Activated naive CD8-positive, alpha-beta T cell treated with anti-CD3 and anti-CD28 coated beads, Interleukin-2, amount 50 U/mL, for 24 hours (primary cell): ENCODE measurements at regions not wholly inside any gene's neighbourhood (a gene's known extent, or its start where the extent isn't known, plus 50 kb on each side); places are given as distances from the start of the nearest gene placed in this dataset.

Experiments used
- ATAC-seq: fragments of 150-1000 bp; cut with Tn5 transposase; one replicate; pipeline ENCODE4 v1.10.0; 2021
- DNase-seq: peaks from one replicate; pipeline ENCODE4 v3.0.0; 2021
- H3K27ac Mint-ChIP-seq: one replicate; pipeline ENCODE4 v1.8.0; 2021; ENCODE audit warnings: mild to moderate bottlenecking, mixed read lengths
- H3K27me3 Mint-ChIP-seq: one replicate; pipeline ENCODE4 v1.8.0; 2021; ENCODE audit warnings: mixed read lengths
- H3K36me3 Mint-ChIP-seq: one replicate; pipeline ENCODE4 v1.8.0; 2021; ENCODE audit warnings: low read depth, mixed read lengths
- H3K4me1 Mint-ChIP-seq: one replicate; pipeline ENCODE4 v1.8.0; 2021; ENCODE audit warnings: mixed read lengths
- H3K4me3 Mint-ChIP-seq: one replicate; pipeline ENCODE4 v1.8.0; 2021; ENCODE audit warnings: mild to moderate bottlenecking, moderate library complexity, mixed read lengths
- H3K9me3 Mint-ChIP-seq: one replicate; pipeline ENCODE4 v1.8.0; 2021; ENCODE audit warnings: mixed read lengths

GRCh38 chr11:104365676-104366075 is 201.7 kb upstream of the PDGFD start:
- no peak for ATAC-seq
- DNase-seq: no peak
- H3K9me3 Mint-ChIP-seq: no peaks in the 10 kb centered on the region
- peaks cover 2% of the 10 kb centered on the region for H3K27me3 Mint-ChIP-seq
- no peak overlapping the region for H3K27ac Mint-ChIP-seq
- H3K4me1 Mint-ChIP-seq: no peaks in the 10 kb centered on the region
- H3K36me3 Mint-ChIP-seq: no peaks in the 10 kb centered on the region
- no peak overlapping the region for H3K4me3 Mint-ChIP-seq

GRCh38 chr11:104361975-104362374 is 198.0 kb upstream of the PDGFD start:
- Mint-ChIP-seq H3K27me3 (no peaks in the 10 kb centered on the region), H3K36me3 (no peaks in the 10 kb centered on the region), H3K27ac (no peak overlapping the region), H3K9me3 (no peaks in the 10 kb centered on the region), H3K4me1 (no peaks in the 10 kb centered on the region), H3K4me3 (no peak overlapping the region)
- ATAC-seq: no peak
- no peak for DNase-seq

DNA sequence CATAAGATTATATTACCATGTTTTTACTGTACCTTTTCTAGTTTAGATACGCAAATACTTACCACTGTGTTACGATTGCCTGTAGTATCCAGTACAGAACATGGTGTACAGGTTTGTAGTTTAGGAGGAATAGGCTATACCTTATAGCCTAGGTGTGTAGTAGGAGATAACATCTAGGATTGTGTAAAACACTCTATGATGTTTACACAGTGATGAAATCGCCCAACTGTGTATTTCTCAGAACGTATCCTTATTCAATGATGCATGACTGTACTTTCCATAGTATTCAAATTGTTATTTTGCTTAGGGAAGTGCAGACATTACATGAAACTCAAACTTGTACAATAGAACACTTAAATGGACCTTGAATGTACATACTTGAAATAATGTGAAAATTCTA is 188.1 kb upstream of the PDGFD start:
- peaks cover 13% of the 10 kb centered on the region for H3K9me3 Mint-ChIP-seq
- no peak overlapping the region for H3K4me3 Mint-ChIP-seq
- ATAC-seq: no peak
- DNase-seq: no peak
- no peak overlapping the region for H3K27ac Mint-ChIP-seq
- no peaks in the 10 kb centered on the region for H3K36me3 Mint-ChIP-seq
- H3K4me1 Mint-ChIP-seq: no peaks in the 10 kb centered on the region
- H3K27me3 Mint-ChIP-seq: no peaks in the 10 kb centered on the region

DNA sequence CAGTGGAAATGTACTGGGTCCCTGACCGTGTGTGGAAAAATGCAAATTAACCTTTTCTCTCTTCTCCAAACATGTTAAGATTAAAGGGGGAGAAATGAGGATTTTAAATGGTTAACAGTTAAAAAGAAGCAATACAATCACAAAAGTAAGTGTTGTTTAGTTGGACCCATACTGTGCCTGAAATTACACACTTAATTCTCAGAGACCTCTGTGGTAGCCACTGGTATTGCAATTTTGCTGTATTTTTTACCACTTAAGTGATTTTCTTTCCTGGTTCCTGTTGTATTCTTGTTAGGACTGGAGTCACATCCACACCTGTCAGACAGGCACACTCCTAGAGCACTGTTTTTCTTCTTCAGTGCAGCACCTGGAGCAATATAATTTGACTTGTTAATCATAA is 179.6 kb upstream of the PDGFD start:
- no peaks in the 10 kb centered on the region for H3K4me1 Mint-ChIP-seq
- peaks cover 3% of the 10 kb centered on the region for H3K9me3 Mint-ChIP-seq
- DNase-seq (no peak), ATAC-seq (no peak)
- no peaks in the 10 kb centered on the region for H3K27me3 Mint-ChIP-seq
- no peak overlapping the region for H3K27ac Mint-ChIP-seq
- H3K4me3 Mint-ChIP-seq: no peak overlapping the region
- H3K36me3 Mint-ChIP-seq: no peaks in the 10 kb centered on the region

- H3K4me1 Mint-ChIP-seq: no peaks in the 10 kb centered on the region
- no peak overlapping the region for H3K27ac Mint-ChIP-seq
- H3K4me3 Mint-ChIP-seq: no peak overlapping the region
- H3K9me3 Mint-ChIP-seq: peaks cover 3% of the 10 kb centered on the region
- H3K36me3 Mint-ChIP-seq: no peaks in the 10 kb centered on the region
- ATAC-seq (no peak), DNase-seq (no peak)
- H3K27me3 Mint-ChIP-seq: no peaks in the 10 kb centered on the region
These were observed 176.6 kb upstream of the PDGFD start for GRCh38 chr11:104340590-104340989.

GRCh38 chr11:104339380-104339831 is 175.5 kb upstream of the PDGFD start:
- Mint-ChIP-seq H3K27ac (no peak overlapping the region), H3K4me1 (no peaks in the 10 kb centered on the region), H3K27me3 (no peaks in the 10 kb centered on the region), H3K36me3 (no peaks in the 10 kb centered on the region), H3K4me3 (no peak overlapping the region), H3K9me3 (peaks cover 3% of the 10 kb centered on the region)
- ATAC-seq: no peak
- DNase-seq: no peak

GRCh38 chr11:104338186-104338585 is 174.2 kb upstream of the PDGFD start:
- Mint-ChIP-seq H3K4me3 (no peak overlapping the region), H3K9me3 (peaks cover 5% of the 10 kb centered on the region), H3K4me1 (no peaks in the 10 kb centered on the region), H3K36me3 (no peaks in the 10 kb centered on the region), H3K27me3 (no peaks in the 10 kb centered on the region), H3K27ac (no peak overlapping the region)
- ATAC-seq (no peak), DNase-seq (no peak)

DNA sequence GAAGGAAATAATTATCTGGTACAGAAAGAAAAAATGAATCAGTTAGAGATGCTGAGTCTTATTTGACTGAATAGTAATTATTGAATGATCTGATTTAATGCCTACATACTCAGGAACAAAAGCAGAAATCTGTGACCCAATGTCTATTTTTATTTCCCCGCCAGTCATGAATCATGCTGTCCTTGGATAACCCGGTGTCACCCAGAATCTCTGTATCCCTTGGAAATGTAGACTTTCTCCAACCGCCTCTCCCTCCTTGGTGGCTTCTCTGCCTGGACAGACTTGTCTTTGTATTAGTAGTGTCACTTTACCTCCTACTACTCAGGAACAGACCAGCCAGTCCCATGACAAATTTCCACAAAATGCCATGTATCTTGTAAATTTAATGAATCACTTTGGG is 173.3 kb upstream of the PDGFD start:
- Mint-ChIP-seq H3K9me3 (peaks cover 5% of the 10 kb centered on the region), H3K27ac (no peak overlapping the region), H3K27me3 (no peaks in the 10 kb centered on the region), H3K36me3 (no peaks in the 10 kb centered on the region), H3K4me1 (no peaks in the 10 kb centered on the region), H3K4me3 (no peak overlapping the region)
- no peak for DNase-seq
- ATAC-seq: no peak

DNA sequence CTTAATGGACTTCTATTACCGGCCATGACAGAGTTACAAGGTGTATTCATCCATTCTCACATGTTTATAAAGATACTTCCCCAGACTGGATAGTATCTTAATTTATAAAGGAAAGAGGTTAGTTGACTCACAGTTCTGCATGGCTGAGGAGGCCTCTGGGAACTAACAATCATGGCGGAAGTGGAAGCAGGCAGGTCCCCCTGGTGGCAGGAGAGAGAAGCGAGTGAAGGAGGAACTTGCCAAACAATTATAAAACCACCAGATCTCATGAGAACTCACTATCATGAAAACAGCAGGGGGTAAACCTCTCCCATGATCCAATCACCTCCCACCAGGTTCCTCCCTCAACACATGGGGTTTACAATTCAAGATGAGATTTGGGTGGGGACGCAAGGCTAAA is 170.0 kb upstream of the PDGFD start:
- ATAC-seq: no peak
- Mint-ChIP-seq H3K36me3 (no peaks in the 10 kb centered on the region), H3K27me3 (no peaks in the 10 kb centered on the region), H3K4me1 (no peaks in the 10 kb centered on the region), H3K27ac (no peak overlapping the region), H3K9me3 (peaks cover 3% of the 10 kb centered on the region), H3K4me3 (no peak overlapping the region)
- peak; percentile 2 for DNase-seq

- Mint-ChIP-seq H3K4me1 (no peaks in the 10 kb centered on the region), H3K27ac (no peak overlapping the region), H3K9me3 (peaks cover 3% of the 10 kb centered on the region), H3K4me3 (no peak overlapping the region), H3K36me3 (no peaks in the 10 kb centered on the region), H3K27me3 (no peaks in the 10 kb centered on the region)
- DNase-seq (no peak), ATAC-seq (no peak)
These were observed 168.2 kb upstream of the PDGFD start for GRCh38 chr11:104332110-104332509.

GRCh38 chr11:104329078-104329665 is 165.2 kb upstream of the PDGFD start:
- no peak for DNase-seq
- Mint-ChIP-seq H3K27me3 (peaks cover 2% of the 10 kb centered on the region), H3K4me3 (no peak overlapping the region), H3K36me3 (no peaks in the 10 kb centered on the region), H3K9me3 (peaks cover 3% of the 10 kb centered on the region), H3K4me1 (no peaks in the 10 kb centered on the region), H3K27ac (no peak overlapping the region)
- ATAC-seq: no peak

DNA sequence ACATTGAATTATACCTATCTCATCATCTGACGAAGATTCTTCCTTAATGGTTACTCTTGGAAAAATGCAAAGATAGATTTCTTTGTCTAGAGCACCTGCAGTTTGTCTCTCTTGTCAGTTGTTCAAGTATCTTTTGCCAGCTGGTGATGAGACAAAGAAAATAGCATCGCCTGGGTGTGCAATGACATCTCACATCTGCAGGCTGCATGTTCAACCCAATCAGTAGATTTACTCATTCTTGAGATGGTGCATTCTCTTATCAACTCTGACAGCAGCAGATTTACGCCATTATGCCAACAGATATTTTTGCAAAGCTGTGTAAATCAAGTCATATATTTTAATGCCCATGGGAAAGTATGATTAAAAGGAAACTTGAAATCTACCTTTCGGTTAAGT is 164.6 kb upstream of the PDGFD start:
- DNase-seq (no peak), ATAC-seq (no peak)
- Mint-ChIP-seq H3K4me1 (no peaks in the 10 kb centered on the region), H3K27ac (no peak overlapping the region), H3K9me3 (no peaks in the 10 kb centered on the region), H3K4me3 (no peak overlapping the region), H3K27me3 (peaks cover 2% of the 10 kb centered on the region), H3K36me3 (no peaks in the 10 kb centered on the region)

- H3K4me3 Mint-ChIP-seq: no peak overlapping the region
- DNase-seq (no peak), ATAC-seq (no peak)
- H3K4me1 Mint-ChIP-seq: no peaks in the 10 kb centered on the region
- no peaks in the 10 kb centered on the region for H3K36me3 Mint-ChIP-seq
- H3K9me3 Mint-ChIP-seq: no peaks in the 10 kb centered on the region
- no peak overlapping the region for H3K27ac Mint-ChIP-seq
- H3K27me3 Mint-ChIP-seq: peaks cover 2% of the 10 kb centered on the region
These were observed 164.0 kb upstream of the PDGFD start for GRCh38 chr11:104327861-104328511.

GRCh38 chr11:104325093-104325492 is 161.1 kb upstream of the PDGFD start:
- Mint-ChIP-seq H3K9me3 (no peaks in the 10 kb centered on the region), H3K27ac (no peak overlapping the region), H3K27me3 (peaks cover 2% of the 10 kb centered on the region), H3K36me3 (no peaks in the 10 kb centered on the region), H3K4me3 (no peak overlapping the region), H3K4me1 (no peaks in the 10 kb centered on the region)
- DNase-seq: no peak
- ATAC-seq: no peak

DNA sequence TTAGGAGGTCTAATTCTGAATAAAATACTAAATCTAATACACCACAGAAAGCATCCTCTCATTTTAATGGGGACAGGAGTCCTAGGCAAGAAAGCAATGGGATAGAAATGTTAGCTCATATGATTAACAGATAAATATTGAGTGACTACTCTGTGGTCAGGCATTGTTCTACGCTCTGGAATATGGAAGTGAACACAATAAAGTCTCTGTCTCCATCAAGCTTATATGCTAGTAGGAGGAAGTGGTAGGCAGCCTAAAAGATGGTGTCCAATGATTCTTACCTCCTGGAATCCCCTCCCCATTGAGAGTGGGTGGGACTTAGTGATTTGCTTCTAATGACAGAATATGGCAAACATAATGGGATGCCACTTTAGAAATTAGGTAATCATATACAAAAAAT is 160.3 kb upstream of the PDGFD start:
- H3K9me3 Mint-ChIP-seq: no peaks in the 10 kb centered on the region
- no peak for DNase-seq
- no peak overlapping the region for H3K4me3 Mint-ChIP-seq
- no peaks in the 10 kb centered on the region for H3K36me3 Mint-ChIP-seq
- ATAC-seq: no peak
- H3K4me1 Mint-ChIP-seq: no peaks in the 10 kb centered on the region
- no peak overlapping the region for H3K27ac Mint-ChIP-seq
- H3K27me3 Mint-ChIP-seq: peaks cover 2% of the 10 kb centered on the region

DNA sequence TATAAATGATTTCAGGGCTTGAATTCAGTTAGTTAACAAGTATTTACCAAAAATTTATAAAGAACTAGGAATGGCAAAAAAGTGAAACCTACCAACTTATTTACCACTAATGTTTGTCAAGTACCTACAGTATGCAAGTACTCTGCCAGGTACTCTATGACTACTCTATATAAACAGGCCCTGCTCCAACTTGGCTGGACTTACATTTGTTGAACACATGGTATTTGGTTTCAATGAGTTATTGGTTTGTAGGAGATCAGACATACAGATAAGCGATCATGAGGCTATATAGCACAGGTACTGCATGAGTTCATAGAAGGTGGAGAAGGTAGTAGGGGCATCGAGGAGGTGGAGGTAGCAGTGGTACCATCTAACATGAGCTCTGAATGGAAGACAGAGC is 159.9 kb upstream of the PDGFD start:
- Mint-ChIP-seq H3K36me3 (no peaks in the 10 kb centered on the region), H3K4me3 (no peak overlapping the region), H3K27me3 (peaks cover 2% of the 10 kb centered on the region), H3K27ac (no peak overlapping the region), H3K4me1 (no peaks in the 10 kb centered on the region), H3K9me3 (no peaks in the 10 kb centered on the region)
- DNase-seq (no peak), ATAC-seq (no peak)
